ENCODE measurements at regions not wholly inside any gene's neighbourhood (a gene's known extent, or its start where the extent isn't known, plus 50 kb on each side); places are given as distances from the start of the nearest gene placed in this dataset.

DNA sequence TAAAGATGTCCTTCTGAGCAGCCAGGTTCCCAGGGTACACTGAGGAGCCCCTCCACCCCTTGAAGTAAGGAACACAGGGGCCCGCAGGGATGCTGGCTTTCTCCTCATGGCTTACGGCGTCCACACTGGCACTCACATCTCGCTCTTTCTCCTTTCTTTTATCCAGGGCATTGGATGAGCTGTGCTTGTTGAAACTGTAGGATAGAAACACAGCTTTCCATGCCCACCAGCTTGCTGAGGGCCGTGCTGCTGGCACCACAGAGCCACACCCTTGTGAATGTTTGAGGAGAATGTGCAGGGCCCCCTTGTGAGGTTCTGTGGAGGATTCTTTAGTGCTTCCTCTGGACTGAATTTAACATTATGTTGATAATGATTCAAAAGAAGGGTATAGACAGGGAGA is 51.7 kb upstream of the B3GAT1 start:
- TF ChIP-seq, protein P1, sequence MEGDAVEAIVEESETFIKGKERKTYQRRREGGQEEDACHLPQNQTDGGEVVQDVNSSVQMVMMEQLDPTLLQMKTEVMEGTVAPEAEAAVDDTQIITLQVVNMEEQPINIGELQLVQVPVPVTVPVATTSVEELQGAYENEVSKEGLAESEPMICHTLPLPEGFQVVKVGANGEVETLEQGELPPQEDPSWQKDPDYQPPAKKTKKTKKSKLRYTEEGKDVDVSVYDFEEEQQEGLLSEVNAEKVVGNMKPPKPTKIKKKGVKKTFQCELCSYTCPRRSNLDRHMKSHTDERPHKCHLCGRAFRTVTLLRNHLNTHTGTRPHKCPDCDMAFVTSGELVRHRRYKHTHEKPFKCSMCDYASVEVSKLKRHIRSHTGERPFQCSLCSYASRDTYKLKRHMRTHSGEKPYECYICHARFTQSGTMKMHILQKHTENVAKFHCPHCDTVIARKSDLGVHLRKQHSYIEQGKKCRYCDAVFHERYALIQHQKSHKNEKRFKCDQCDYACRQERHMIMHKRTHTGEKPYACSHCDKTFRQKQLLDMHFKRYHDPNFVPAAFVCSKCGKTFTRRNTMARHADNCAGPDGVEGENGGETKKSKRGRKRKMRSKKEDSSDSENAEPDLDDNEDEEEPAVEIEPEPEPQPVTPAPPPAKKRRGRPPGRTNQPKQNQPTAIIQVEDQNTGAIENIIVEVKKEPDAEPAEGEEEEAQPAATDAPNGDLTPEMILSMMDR (IDR thresholded peaks at IDR 0.05; ENCODE audit: low read depth, low read length), result no peak
- no peak overlapping the region for H3K4me3 ChIP-seq (ENCODE audit: low read depth, low read length)
